ENCODE measurements at regions not wholly inside any gene's neighbourhood (a gene's known extent, or its start where the extent isn't known, plus 50 kb on each side); places are given as distances from the start of the nearest gene placed in this dataset.
A peak's percentile ranks its signal among the peaks of the same experiment; 100 is the strongest.

GRCh38 chr12:42860331-42860730 lies 270.8 kb upstream of the PRICKLE1 start:
- peak; percentile 5 for DNase-seq (ENCODE audit: low read depth)

- DNase-seq (ENCODE audit: low read depth), result peak; percentile 5
These were observed 270.1 kb upstream of the PRICKLE1 start for GRCh38 chr12:42859612-42860011.

GRCh38 chr12:42857106-42857505 lies 267.6 kb upstream of the PRICKLE1 start:
- DNase-seq (ENCODE audit: low read depth), result no peak

GRCh38 chr12:42855362-42855950 lies 265.9 kb upstream of the PRICKLE1 start:
- DNase-seq (ENCODE audit: low read depth), result no peak

- DNase-seq (ENCODE audit: low read depth), result no peak
These were observed 265.3 kb upstream of the PRICKLE1 start for GRCh38 chr12:42854826-42855225.

GRCh38 chr12:42854208-42854607 lies 264.7 kb upstream of the PRICKLE1 start:
- DNase-seq (ENCODE audit: low read depth), result no peak

GRCh38 chr12:42853370-42854140 lies 264.0 kb upstream of the PRICKLE1 start:
- no peak for DNase-seq (ENCODE audit: low read depth)

- no peak for DNase-seq (ENCODE audit: low read depth)
These were observed 257.2 kb upstream of the PRICKLE1 start for GRCh38 chr12:42846782-42847181.

GRCh38 chr12:42834062-42834461 lies 244.5 kb upstream of the PRICKLE1 start:
- no peak for DNase-seq (ENCODE audit: low read depth)

- no peak for DNase-seq (ENCODE audit: low read depth)
These were observed 239.3 kb upstream of the PRICKLE1 start for GRCh38 chr12:42828836-42829235.

GRCh38 chr12:42824327-42824726 lies 234.8 kb upstream of the PRICKLE1 start:
- DNase-seq (ENCODE audit: low read depth), result no peak

- no peak for DNase-seq (ENCODE audit: low read depth)
These were observed 234.1 kb upstream of the PRICKLE1 start for GRCh38 chr12:42823679-42824078.

- DNase-seq (ENCODE audit: low read depth), result peak; percentile 9
These were observed 230.3 kb upstream of the PRICKLE1 start for GRCh38 chr12:42819846-42820245.

GRCh38 chr12:42815068-42815467 lies 225.5 kb upstream of the PRICKLE1 start:
- no peak for DNase-seq (ENCODE audit: low read depth)

- no peak for DNase-seq (ENCODE audit: low read depth)
These were observed 223.3 kb upstream of the PRICKLE1 start for GRCh38 chr12:42812871-42813270.

GRCh38 chr12:42812086-42812485 lies 222.5 kb upstream of the PRICKLE1 start:
- no peak for DNase-seq (ENCODE audit: low read depth)

- no peak for DNase-seq (ENCODE audit: low read depth)
These were observed 220.5 kb upstream of the PRICKLE1 start for GRCh38 chr12:42810006-42810405.

- no peak for DNase-seq (ENCODE audit: low read depth)
These were observed 219.7 kb upstream of the PRICKLE1 start for GRCh38 chr12:42809226-42809625.

GRCh38 chr12:42807766-42808165 lies 218.2 kb upstream of the PRICKLE1 start:
- DNase-seq (ENCODE audit: low read depth), result no peak

GRCh38 chr12:42807251-42807650 lies 217.7 kb upstream of the PRICKLE1 start:
- no peak for DNase-seq (ENCODE audit: low read depth)

GRCh38 chr12:42804928-42805327 lies 215.4 kb upstream of the PRICKLE1 start:
- DNase-seq (ENCODE audit: low read depth), result no peak

GRCh38 chr12:42802785-42803189 lies 213.2 kb upstream of the PRICKLE1 start:
- DNase-seq (ENCODE audit: low read depth), result no peak

- no peak for DNase-seq (ENCODE audit: low read depth)
These were observed 211.7 kb upstream of the PRICKLE1 start for GRCh38 chr12:42801271-42801670.

GRCh38 chr12:42799966-42800365 lies 210.4 kb upstream of the PRICKLE1 start:
- DNase-seq (ENCODE audit: low read depth), result no peak
